ENCODE measurements at regions not wholly inside any gene's neighbourhood (a gene's known extent, or its start where the extent isn't known, plus 50 kb on each side); places are given as distances from the start of the nearest gene placed in this dataset.

Small RNAs in the stretch of these regions (small RNA-seq; reads per million reads assigned to genes)
- gene AC005588.1 (0 reads per million in 4 donors), gene AC079809.1 (0 reads per million in 4 donors)
